OCI-LY7 (cell line): ENCODE measurements at regions not wholly inside any gene's neighbourhood (a gene's known extent, or its start where the extent isn't known, plus 50 kb on each side); places are given as distances from the start of the nearest gene placed in this dataset.

Source experiments
- EZH2phosphoT487 ChIP-seq: fragments of 200-600 bp; sonication (generic); IDR thresholded peaks from 2 replicates; pipeline ENCODE4 v1.6.1; 2018; ENCODE audit warnings: low read depth, borderline replicate concordance, mild to moderate bottlenecking, mixed run types, antibody characterized with exemption, low read length, moderate library complexity, mixed read lengths
- TF ChIP-seq, protein P1 (sequence below): fragments of 200-600 bp; sonication (generic); conservative IDR thresholded peaks from 2 replicates; pipeline ENCODE4 v1.5.1; 2014; ENCODE audit warnings: mild to moderate bottlenecking, antibody characterized with exemption, low read length, moderate library complexity, mixed read lengths

DNA sequence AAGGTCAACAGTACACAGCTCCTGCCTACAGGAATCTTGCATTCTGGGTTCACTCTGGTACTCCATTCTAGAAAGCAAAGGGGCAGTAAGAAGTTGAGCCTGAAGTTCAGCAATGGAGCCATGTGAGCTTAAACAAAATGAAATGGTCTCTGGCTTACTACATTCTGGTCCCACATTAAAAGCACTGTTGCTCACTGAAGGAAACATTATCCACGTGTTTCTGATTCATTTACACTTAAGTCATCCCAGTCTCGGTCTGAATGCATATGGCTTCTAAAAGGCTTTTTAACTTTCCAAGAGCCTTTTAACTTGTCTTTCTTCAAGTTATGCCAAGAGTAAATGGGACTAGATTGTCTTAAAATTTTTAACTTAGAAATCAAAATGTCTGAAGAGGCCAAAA lies 177.8 kb downstream of the LNPK start:
- TF ChIP-seq, protein P1, sequence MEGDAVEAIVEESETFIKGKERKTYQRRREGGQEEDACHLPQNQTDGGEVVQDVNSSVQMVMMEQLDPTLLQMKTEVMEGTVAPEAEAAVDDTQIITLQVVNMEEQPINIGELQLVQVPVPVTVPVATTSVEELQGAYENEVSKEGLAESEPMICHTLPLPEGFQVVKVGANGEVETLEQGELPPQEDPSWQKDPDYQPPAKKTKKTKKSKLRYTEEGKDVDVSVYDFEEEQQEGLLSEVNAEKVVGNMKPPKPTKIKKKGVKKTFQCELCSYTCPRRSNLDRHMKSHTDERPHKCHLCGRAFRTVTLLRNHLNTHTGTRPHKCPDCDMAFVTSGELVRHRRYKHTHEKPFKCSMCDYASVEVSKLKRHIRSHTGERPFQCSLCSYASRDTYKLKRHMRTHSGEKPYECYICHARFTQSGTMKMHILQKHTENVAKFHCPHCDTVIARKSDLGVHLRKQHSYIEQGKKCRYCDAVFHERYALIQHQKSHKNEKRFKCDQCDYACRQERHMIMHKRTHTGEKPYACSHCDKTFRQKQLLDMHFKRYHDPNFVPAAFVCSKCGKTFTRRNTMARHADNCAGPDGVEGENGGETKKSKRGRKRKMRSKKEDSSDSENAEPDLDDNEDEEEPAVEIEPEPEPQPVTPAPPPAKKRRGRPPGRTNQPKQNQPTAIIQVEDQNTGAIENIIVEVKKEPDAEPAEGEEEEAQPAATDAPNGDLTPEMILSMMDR = no peak
- TF ChIP-seq EZH2phosphoT487 = no peak
